Endodermal cell (in vitro differentiated cells): ENCODE measurements at regions not wholly inside any gene's neighbourhood (a gene's known extent, or its start where the extent isn't known, plus 50 kb on each side); places are given as distances from the start of the nearest gene placed in this dataset.

Experiments used
- DNase-seq: peaks from one replicate; pipeline ENCODE4 v3.0.0-alpha.2; 2017
- H3K27ac ChIP-seq: 2 replicates; pipeline ENCODE4 v1.5.1; 2013; ENCODE audit warnings: mild to moderate bottlenecking, low read depth, low read length, moderate library complexity
- H3K27me3 ChIP-seq: 2 replicates; pipeline ENCODE4 v1.6.1; 2013; ENCODE audit warnings: mild to moderate bottlenecking, low read length, moderate library complexity; ENCODE audit not compliant: insufficient read depth, control insufficient read depth, poor library complexity, severe bottlenecking
- H3K36me3 ChIP-seq: 2 replicates; pipeline ENCODE4 v1.7.0; 2013; ENCODE audit warnings: mild to moderate bottlenecking, low read length, moderate library complexity; ENCODE audit not compliant: control insufficient read depth, insufficient read depth
- H3K4me1 ChIP-seq: one replicate; pipeline ENCODE4 v1.7.0; 2013; ENCODE audit warnings: low read length; ENCODE audit not compliant: control insufficient read depth, insufficient read depth
- H3K4me3 ChIP-seq: 2 replicates; pipeline ENCODE4 v1.5.1; 2013; ENCODE audit warnings: mild to moderate bottlenecking, low read length, moderate library complexity
- H3K9ac ChIP-seq: 2 replicates; pipeline ENCODE4 v1.6.1; 2013; ENCODE audit warnings: mild to moderate bottlenecking, low read length, moderate library complexity; ENCODE audit not compliant: poor library complexity, severe bottlenecking; ENCODE audit errors: extremely low read depth
- H3K9me3 ChIP-seq: 2 replicates; pipeline ENCODE4 v1.6.1; 2013; ENCODE audit warnings: mild to moderate bottlenecking, low read length, moderate library complexity; ENCODE audit not compliant: control insufficient read depth
- H3K27ac Mint-ChIP-seq: 2 replicates; pipeline ENCODE4 v1.8.0; 2020; ENCODE audit warnings: mixed read lengths
- H3K27me3 Mint-ChIP-seq: 2 replicates; pipeline ENCODE4 v1.8.0; 2021; ENCODE audit warnings: mild to moderate bottlenecking, mixed read lengths; ENCODE audit not compliant: insufficient read depth
- H3K36me3 Mint-ChIP-seq: 2 replicates; pipeline ENCODE4 v1.8.0; 2020; ENCODE audit warnings: low read depth, mixed read lengths
- H3K4me1 Mint-ChIP-seq: 2 replicates; pipeline ENCODE4 v1.8.0; 2020; ENCODE audit warnings: mixed read lengths
- H3K4me3 Mint-ChIP-seq: 2 replicates; pipeline ENCODE4 v1.8.0; 2020; ENCODE audit warnings: mild to moderate bottlenecking, moderate library complexity, mixed read lengths
- H3K9me3 Mint-ChIP-seq: 2 replicates; pipeline ENCODE4 v1.8.0; 2020; ENCODE audit warnings: mild to moderate bottlenecking, mixed read lengths
- WGBS, 2 experiments: methylation state at CpG; one replicate each; pipeline versions ENCODE4 v1.1.5 to v1.1.7; 2013; ENCODE audit warnings: missing lambda C conversion rate in 2 of 2, mixed read lengths in 1 of 2; ENCODE audit not compliant: insufficient coverage in 1 of 2, insufficient read length in 1 of 2; 5-methylcytosine and 5-hydroxymethylcytosine counted together
- TF ChIP-seq, protein P1 (sequence below): fragments of 200-600 bp; sonication (generic); conservative IDR thresholded peaks from 2 replicates; pipeline ENCODE4 v1.5.0; 2021; ENCODE audit warnings: antibody characterized with exemption, mild to moderate bottlenecking

DNA sequence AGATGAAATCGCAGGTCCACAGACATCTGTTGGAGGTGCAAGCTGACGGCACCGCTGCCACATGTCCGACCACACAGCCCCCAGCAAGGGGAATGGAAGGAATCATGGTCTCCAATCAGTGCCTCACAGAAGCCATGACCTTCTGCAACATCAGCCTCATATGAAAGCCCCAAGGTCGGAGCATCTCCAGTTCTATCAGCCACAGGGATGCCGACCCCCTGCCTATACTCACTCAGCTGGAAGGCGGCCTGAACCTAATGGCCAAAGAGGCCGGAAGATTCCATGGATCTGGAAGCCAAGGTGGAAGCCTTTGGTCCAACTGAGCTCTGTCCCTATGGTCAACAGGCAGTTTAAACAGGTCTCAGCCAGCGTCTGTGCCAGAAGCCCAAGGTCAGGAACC lies 278.8 kb downstream of the TNS1 start:
- Histone ChIP-seq H3K4me1 (no peaks in the 10 kb centered on the region), H3K9ac (no peak overlapping the region), H3K36me3 (no peaks in the 10 kb centered on the region), H3K4me3 (no peak overlapping the region), H3K9me3 (peaks cover 12% of the 10 kb centered on the region), H3K27me3 (peaks cover 4% of the 10 kb centered on the region), H3K27ac (no peak overlapping the region)
- no peaks in the 10 kb centered on the region for H3K36me3 Mint-ChIP-seq
- peaks cover 9% of the 10 kb centered on the region for H3K9me3 Mint-ChIP-seq
- peaks cover 7% of the 10 kb centered on the region for H3K27me3 Mint-ChIP-seq
- 95 to 98% methylated on average over 8 to 9 of the region's 9 CpGs for WGBS, 2 experiments
- H3K4me1 Mint-ChIP-seq: no peaks in the 10 kb centered on the region
- DNase-seq: no peak
- no peak overlapping the region for H3K27ac Mint-ChIP-seq
- TF ChIP-seq, protein P1, sequence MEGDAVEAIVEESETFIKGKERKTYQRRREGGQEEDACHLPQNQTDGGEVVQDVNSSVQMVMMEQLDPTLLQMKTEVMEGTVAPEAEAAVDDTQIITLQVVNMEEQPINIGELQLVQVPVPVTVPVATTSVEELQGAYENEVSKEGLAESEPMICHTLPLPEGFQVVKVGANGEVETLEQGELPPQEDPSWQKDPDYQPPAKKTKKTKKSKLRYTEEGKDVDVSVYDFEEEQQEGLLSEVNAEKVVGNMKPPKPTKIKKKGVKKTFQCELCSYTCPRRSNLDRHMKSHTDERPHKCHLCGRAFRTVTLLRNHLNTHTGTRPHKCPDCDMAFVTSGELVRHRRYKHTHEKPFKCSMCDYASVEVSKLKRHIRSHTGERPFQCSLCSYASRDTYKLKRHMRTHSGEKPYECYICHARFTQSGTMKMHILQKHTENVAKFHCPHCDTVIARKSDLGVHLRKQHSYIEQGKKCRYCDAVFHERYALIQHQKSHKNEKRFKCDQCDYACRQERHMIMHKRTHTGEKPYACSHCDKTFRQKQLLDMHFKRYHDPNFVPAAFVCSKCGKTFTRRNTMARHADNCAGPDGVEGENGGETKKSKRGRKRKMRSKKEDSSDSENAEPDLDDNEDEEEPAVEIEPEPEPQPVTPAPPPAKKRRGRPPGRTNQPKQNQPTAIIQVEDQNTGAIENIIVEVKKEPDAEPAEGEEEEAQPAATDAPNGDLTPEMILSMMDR: no peak
- no peak overlapping the region for H3K4me3 Mint-ChIP-seq

GRCh38 chr2:217722883-217723472 lies 279.8 kb downstream of the TNS1 start:
- Histone ChIP-seq H3K4me1 (no peaks in the 10 kb centered on the region), H3K9ac (no peak overlapping the region), H3K9me3 (peaks cover 12% of the 10 kb centered on the region), H3K27me3 (peaks cover 4% of the 10 kb centered on the region), H3K27ac (no peak overlapping the region), H3K4me3 (no peak overlapping the region), H3K36me3 (no peaks in the 10 kb centered on the region)
- H3K4me3 Mint-ChIP-seq: no peak overlapping the region
- no peaks in the 10 kb centered on the region for H3K36me3 Mint-ChIP-seq
- H3K27me3 Mint-ChIP-seq: peaks cover 14% of the 10 kb centered on the region
- H3K4me1 Mint-ChIP-seq: no peaks in the 10 kb centered on the region
- H3K27ac Mint-ChIP-seq: no peak overlapping the region
- DNase-seq: no peak
- peaks cover 9% of the 10 kb centered on the region for H3K9me3 Mint-ChIP-seq
- 89 to 98% methylated on average over 8 to 9 of the region's 9 CpGs for WGBS, 2 experiments
- TF ChIP-seq, protein P1: no peak

GRCh38 chr2:217717646-217718045 lies 285.1 kb downstream of the TNS1 start:
- Mint-ChIP-seq H3K27me3 (peaks cover 19% of the 10 kb centered on the region), H3K36me3 (no peaks in the 10 kb centered on the region), H3K9me3 (peaks cover 9% of the 10 kb centered on the region), H3K4me1 (peaks cover 11% of the 10 kb centered on the region), H3K4me3 (no peak overlapping the region), H3K27ac (no peak overlapping the region)
- Histone ChIP-seq H3K27ac (no peak overlapping the region), H3K27me3 (peaks cover 4% of the 10 kb centered on the region), H3K4me1 (no peaks in the 10 kb centered on the region), H3K36me3 (no peaks in the 10 kb centered on the region), H3K9ac (no peak overlapping the region), H3K9me3 (peaks cover 12% of the 10 kb centered on the region), H3K4me3 (no peak overlapping the region)
- 94 to 99% methylated on average over 9 to 10 of the region's 10 CpGs for WGBS, 2 experiments
- TF ChIP-seq, protein P1: no peak
- peak; percentile 15 for DNase-seq
